ENCODE measurements at regions not wholly inside any gene's neighbourhood (a gene's known extent, or its start where the extent isn't known, plus 50 kb on each side); places are given as distances from the start of the nearest gene placed in this dataset.

- TF ChIP-seq EZH2 (optimal IDR thresholded peaks at IDR 0.05; ENCODE audit: low read depth, low read length) (no peak), CTCF (IDR thresholded peaks at IDR 0.05; ENCODE audit: low read length) (no peak)
Measured at GRCh38 chr1:65505547-65506300, 85.3 kb downstream of the LEPR start.

All from MM.1S (cell line).